GM19452 (cell line): ENCODE measurements at regions not wholly inside any gene's neighbourhood (a gene's known extent, or its start where the extent isn't known, plus 50 kb on each side); places are given as distances from the start of the nearest gene placed in this dataset.
"Not testable (repeated sequence)": the region's sequence is repeated elsewhere in the genome, so short reads cannot be mapped to it uniquely, and the experiment has no call there.

Experiments used
- ATAC-seq: cut with Tn5 transposase; IDR thresholded peaks from one replicate; pipeline ENCODE4 v1.9.1; 2021; ENCODE audit not compliant: unreplicated experiment

DNA sequence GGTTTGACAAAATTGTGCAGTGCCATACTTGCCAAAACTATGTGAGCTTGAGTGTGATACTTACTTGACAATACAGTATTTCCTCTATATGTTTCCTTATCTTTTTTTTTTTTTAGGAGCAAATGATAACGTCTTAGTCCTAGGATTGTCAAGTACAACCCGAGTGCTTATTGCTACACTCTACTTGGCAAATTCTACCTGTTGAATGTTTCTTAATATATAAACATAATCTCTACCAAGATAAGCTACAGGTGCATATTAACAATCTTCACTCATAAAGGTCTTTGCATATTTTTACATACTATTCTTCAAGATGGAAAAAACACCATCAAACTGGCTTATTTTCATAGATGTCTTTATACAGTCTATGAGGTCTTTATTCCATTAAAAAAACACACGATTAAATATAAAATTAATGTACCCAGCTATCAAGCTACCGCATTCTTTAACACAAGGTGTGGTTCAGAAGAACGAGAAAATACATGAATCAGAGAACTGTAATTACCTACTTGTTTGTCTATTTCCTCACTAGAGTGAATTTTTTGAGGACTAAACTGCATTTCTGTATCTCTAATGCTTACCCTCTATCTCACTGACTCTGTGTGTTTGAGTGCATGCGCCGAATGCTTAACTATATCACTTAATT, 76.1 kb upstream of the PDSS1 start:
- ATAC-seq = no peak

DNA sequence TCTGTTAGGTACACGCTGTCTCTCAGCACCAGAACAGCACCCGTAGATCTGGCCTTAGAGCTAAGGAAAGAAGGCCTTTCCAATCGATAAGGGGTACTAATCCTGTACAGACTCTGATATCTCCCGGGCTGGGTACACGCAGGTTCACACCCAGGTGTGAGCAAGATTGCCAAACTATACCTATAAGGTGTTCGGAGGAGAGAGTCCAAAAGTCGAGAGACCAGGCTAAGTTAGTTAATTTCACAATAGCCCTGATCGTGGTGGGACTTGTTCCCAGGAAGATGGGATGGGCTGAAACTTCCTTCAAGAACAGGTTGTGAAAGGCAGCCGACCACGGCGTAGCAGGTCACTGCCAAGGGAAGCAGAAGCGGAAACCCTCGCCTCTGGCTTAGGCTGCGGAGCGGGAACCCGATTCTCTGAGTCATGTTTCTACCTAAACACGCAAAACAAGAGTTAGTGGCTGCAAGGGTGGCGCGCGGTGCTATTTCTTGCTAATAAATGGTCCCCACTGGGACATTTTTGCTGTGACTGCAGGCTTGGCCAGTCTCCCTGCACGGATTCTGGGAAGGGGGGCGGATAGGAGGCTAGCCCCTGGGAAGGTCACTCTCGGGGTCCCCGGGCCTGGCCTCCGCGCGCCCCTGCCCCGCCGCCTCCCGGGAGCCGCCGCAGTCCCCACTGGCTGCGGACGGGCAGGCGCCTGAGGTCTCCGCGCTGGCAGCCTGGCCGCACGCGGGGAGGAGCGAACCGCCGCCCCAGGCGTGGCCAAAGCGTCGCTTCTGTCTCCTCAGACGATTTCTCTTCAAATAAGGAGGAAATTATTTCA, 75.4 kb upstream of the PDSS1 start:
- peak; percentile 62 for ATAC-seq

DNA sequence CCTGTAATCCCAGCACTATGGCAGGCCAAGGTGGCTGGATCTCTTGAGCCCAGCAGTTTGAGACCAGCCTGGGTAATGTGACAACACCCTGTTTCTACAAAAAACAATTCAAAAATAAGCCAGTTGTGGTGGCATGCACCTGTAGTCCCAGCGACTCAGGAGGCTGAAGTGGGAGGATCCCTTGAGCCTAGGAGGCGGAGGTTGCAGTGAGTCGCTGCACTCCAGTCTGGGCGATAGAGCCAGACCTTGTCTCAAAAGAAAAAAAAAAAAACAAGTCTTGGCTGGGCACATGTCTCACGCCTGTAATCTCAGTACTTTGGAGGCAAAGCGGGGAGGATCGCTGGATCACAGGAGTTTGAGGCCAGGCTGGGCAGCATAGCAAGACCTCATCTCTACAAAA, 74.6 kb upstream of the PDSS1 start:
- no peak for ATAC-seq

DNA sequence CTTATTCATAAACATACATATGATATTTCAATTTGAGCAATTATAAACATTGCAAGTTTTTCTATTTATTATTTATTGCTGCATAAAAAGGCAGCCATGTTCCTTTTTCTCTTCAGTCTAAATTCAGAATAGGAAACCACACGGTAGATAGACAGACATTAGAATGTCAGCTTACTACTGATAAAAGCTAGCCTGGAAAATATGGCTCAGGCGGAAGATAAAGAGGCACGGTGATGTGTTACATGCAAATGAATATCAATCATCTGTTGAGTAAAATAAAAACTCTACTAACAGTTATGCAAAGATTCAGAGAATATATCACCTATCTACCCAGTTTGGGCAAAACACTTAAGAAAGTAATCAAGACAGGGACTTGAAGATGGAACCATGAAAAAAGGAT, 73.5 kb upstream of the PDSS1 start:
- no peak for ATAC-seq

DNA sequence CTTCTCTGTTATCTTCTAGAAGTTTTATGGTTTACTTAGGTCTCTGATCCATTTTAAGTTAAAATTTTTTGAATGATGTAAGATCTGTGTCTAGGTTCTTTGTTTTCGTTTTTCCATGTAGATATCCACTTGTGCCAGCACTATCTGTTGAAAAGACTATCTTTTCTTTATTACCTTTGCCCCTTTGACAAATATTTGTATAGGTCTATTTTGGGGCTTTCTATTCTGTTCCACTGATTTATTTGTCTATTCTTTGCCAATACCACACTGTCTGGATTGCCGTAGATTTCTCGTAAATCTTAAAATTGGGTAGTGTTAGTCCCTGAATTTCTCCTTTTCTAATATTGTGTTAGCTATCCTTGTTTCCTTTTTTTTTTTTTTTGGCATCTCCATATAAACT, 71.4 kb upstream of the PDSS1 start:
- ATAC-seq = no peak

DNA sequence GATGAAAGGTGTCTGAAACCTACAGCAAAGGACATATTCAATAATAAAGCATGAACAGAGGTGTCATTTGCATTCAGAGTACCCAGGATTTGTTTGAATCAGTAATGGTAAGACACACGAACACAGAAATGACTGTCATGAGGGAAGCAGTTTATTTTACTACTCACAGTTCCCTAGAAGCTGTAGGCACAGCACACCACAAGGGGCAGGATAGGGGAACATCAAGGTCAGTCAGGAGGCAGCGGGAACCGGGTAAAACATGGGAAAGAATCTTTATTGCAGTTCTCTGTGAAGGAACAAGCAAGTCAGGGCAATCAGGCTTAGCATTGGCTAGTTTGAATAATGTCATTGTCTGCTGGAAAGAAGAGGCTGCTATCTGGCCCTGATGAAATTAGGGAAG, 70.2 kb upstream of the PDSS1 start:
- ATAC-seq = no peak

DNA sequence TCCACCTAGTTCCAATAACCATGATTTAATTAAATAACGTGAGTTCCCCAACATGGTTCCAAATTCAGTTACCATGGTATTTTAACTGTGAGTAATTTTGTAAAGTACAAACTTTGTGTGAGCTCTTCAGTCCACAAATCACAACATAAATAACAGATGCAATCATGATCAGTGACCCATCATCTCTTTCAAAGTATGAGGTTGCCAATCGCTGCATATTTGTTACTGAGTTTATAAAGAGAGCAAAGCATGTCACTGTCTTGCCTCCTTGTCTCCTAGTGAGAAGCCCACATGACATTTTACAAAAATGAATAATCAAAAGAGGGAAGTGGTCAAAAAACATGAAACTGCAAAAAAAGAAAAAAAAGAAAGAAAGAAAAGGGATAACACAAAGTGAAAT, 69.1 kb upstream of the PDSS1 start:
- no peak for ATAC-seq

DNA sequence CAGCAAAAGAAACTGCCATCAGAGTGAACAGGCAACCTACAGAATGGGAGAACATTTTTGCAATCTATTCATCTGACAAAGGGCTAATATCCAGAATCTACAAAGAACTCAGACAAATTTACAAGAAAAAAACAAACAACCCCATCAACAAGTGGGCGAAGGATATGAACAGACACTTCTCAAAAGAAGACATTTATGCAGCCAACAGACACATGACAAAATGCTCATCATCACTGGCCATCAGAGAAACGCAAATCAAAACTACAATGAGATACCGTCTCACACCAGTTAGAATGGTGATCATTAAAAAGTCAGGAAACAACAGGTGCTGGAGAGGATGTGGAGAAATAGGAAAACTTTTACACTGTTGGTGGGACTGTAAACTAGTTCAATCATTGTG, 65.3 kb upstream of the PDSS1 start:
- not testable (repeated sequence) for ATAC-seq

DNA sequence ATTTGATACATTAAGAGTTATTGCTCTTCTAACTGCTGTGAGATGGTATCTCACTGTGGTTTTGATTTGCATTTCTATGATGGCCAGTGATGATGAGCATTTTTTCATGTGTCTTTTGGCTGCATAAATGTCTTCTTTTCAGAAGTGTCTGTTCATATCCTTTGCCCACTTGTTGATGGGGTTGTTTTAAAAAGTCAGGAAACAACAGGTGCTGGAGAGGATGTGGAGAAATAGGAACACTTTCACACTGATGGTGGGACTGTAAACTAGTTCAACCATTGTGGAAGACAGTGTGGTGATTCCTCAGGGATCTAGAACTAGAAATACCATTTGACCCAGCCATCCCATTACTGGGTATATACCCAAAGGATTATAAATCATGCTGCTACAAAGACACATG, 63.4 kb upstream of the PDSS1 start:
- ATAC-seq = not testable (repeated sequence)

DNA sequence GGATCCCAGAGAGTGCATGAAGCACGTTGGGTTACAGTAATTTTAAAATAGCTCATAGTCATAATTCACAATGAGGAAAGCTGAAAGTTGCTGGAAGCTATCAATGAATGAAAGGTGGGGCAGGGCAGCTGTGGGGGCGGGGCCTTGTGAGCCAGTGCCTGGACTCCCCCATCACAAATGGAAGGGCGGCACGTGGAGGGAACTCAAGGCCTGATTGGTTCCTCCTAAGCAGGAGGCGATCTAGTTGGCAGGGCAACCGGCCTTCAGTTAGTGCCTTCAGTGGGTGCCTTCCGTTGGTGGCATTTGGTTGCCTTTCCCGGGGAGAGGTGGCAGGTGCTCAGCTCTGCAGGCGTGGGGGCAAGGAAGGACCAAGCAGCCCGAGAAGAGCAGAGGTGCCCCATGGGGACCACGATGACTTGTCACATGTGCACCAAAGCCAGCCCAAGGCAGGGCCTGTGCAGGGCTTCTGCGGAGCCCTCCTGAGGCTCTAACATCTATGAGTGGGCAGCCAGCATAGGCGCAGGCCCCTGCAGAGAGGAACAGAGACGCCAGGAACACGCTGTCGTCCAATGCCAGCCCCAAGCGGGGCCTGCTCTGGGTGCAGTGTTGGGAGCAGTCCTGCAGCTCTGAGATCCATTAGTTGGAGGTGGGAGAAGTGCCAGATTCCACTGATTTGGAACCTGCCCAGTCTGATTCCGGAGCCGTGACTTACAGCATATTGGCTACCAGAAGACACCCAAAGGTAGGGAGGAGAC, 59.8 kb upstream of the PDSS1 start:
- no peak for ATAC-seq

DNA sequence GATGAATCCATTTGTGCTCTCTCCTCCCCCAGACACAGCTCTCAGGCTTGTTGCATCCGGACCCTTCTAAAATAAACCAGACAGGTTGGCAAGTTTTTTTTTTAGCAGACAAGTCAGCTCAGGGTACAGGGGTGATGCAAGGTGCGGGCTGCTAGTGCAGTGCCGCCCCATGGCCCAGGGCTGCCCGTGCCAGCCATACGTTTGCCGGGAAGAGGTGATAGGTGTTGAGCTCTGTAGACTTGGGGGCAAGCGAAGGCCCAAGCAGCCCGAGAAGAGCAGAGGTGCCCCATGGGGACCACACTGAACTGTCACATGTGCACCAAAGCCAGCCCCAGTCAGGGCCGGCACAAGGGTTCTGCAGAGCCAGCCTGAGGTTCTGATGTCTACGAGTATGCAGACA, 57.1 kb upstream of the PDSS1 start:
- ATAC-seq = no peak

DNA sequence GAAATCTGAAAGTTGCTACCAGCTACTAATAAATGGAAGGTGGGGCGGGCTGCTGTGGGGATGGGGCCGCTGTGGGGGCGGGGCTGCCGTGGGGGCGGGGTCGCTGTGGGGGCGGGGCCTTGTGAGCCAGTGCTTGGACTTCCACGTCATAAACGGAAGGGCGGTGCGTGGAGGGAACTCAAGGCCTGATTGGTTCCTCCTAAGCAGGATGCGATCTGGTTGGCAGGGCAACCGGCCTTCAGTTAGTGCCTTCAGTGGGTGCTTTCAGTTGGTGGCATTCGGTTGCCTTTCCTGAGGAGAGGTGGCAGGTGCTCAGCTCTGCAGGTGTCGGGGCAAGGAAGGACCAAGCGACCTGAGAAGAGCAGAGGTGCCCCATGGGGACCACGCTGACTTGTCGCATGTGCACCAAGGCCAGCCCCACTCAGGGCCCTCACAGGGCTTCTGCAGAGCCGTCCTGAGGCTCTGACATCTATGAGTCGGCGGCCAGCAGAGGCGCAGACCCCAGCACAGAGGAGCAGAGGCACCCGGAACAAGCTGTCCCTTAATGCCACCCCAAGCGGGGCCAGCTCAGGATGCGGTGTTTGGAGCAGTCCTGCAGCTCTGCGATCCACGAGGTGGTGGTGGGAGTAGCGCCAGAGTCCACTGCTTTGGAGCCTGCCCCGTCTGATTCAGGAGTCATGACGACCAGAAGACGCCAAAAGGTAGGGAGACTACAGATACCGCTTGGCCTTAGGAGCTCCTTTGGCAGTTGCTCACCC, 54.4 kb upstream of the PDSS1 start:
- no peak for ATAC-seq

DNA sequence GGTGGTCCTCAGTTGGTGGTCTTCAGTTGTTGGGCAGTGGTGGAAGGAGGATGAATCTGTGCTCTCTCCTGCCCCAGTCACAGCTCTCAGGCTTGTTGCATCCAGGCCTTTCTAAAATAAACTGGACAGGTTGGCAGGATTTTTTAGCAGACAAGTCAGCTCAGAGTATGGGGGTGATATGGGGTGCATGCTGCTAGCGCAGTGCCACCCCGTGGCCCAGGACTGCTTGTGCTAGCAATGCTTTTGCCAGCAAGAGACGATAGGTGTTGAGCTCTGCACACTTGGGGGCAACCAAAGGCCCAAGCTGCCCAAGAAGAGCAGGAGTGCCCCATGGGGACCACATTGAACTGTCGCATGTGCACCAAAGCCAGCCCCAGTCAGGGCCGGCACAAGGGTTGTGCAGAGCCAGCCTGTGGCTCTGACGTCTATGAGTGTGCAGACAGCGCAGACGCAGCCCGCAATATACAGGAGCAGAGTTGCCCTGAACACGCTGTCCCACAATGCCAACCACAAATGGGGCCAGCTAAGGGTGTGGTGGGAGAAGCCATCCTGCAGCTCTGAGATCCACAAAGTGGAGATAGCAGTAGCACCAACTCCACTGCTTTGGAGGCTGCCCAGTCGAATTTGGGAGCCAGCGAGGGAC, 49.8 kb upstream of the PDSS1 start:
- ATAC-seq = no peak
